HEK293 (cell line): ENCODE measurements at regions not wholly inside any gene's neighbourhood (a gene's known extent, or its start where the extent isn't known, plus 50 kb on each side); places are given as distances from the start of the nearest gene placed in this dataset.

Experiments
- CTCF ChIA-PET: fragments of 350-600 bp; formaldehyde crosslinking; extraction: SDS; loops from one replicate; lab custom pipeline; 2021; ENCODE audit warnings: antibody characterized with exemption; lab: Yijun Ruan, JAX
- POLR2A ChIA-PET: fragments of 300-600 bp; formaldehyde crosslinking; extraction: SDS; loops from one replicate; lab custom pipeline; 2020; ENCODE audit warnings: antibody characterized with exemption, inconsistent platforms; lab: Yijun Ruan, JAX
- H3K27ac ChIP-seq: fragments of 200-500 bp; sonication (Bioruptor generic); 2 replicates; pipeline ENCODE4 v1.5.1; 2014; ENCODE audit warnings: low read depth, low read length, control low read depth, inconsistent platforms; ENCODE audit errors: extremely low read depth
- H3K36me3 ChIP-seq, 2 experiments: fragments of 200-500 bp in 1 of 2; sonication (Bioruptor generic) in 1 of 2; 1 replicate in 1 of 2; 2 replicates in 1 of 2; pipeline ENCODE4 v1.5.1; 2014 to 2017; ENCODE audit warnings: inconsistent platforms in 2 of 2, low read length in 2 of 2; ENCODE audit not compliant: control insufficient read depth in 2 of 2, insufficient read depth in 1 of 2
- H3K4me1 ChIP-seq: fragments of 200-500 bp; sonication (Bioruptor generic); 2 replicates; pipeline ENCODE4 v1.5.1; 2014; ENCODE audit warnings: mild to moderate bottlenecking, low read length, inconsistent platforms; ENCODE audit not compliant: control insufficient read depth, insufficient read depth
- H3K4me3 ChIP-seq: 2 replicates; pipeline ENCODE4 v1.5.1; 2011; ENCODE audit warnings: low read depth, mild to moderate bottlenecking, control low read depth, low read length, moderate library complexity
- H3K9me3 ChIP-seq: fragments of 200-500 bp; sonication (Bioruptor generic); 2 replicates; pipeline ENCODE4 v1.5.1; 2014; ENCODE audit warnings: low read depth, low read length, inconsistent platforms; ENCODE audit not compliant: control insufficient read depth, insufficient read depth
- BCL11A ChIP-seq: fragments of 450-650 bp; formaldehyde crosslinking; IDR thresholded peaks from 2 replicates; pipeline ENCODE4 v1.5.1; 2016; ENCODE audit warnings: low read depth, missing biosample characterization, missing genetic modification characterization
- BCL6B ChIP-seq: fragments of 450-650 bp; formaldehyde crosslinking; IDR thresholded peaks from 2 replicates; pipeline ENCODE4 v1.5.1; 2017; ENCODE audit warnings: missing biosample characterization, missing genetic modification characterization
- KLF10 ChIP-seq: fragments of 450-650 bp; IDR thresholded peaks from 2 replicates; pipeline ENCODE4 v1.5.1; 2018; ENCODE audit warnings: missing biosample characterization, mild to moderate bottlenecking, missing genetic modification characterization
- SP2 ChIP-seq: fragments of 450-650 bp; formaldehyde crosslinking; IDR thresholded peaks from 2 replicates; pipeline ENCODE4 v1.5.1; 2016; ENCODE audit warnings: missing biosample characterization, missing genetic modification characterization
- SP7 ChIP-seq: fragments of 450-650 bp; formaldehyde crosslinking; IDR thresholded peaks from 2 replicates; pipeline ENCODE4 v1.5.1; 2016; ENCODE audit warnings: missing biosample characterization, missing genetic modification characterization
- TSHZ1 ChIP-seq: fragments of 450-650 bp; formaldehyde crosslinking; IDR thresholded peaks from 2 replicates; pipeline ENCODE4 v1.5.1; 2016; ENCODE audit warnings: missing biosample characterization, missing genetic modification characterization, borderline replicate concordance
- ZBTB7A ChIP-seq: fragments of 450-650 bp; formaldehyde crosslinking; IDR thresholded peaks from 2 replicates; pipeline ENCODE4 v1.5.1; 2016; ENCODE audit warnings: low read depth, missing biosample characterization, missing genetic modification characterization
- ZNF18 ChIP-seq: fragments of 450-650 bp; formaldehyde crosslinking; IDR thresholded peaks from 2 replicates; pipeline ENCODE4 v1.5.1; 2016; ENCODE audit warnings: missing biosample characterization, missing genetic modification characterization
- ZNF2 ChIP-seq: fragments of 450-650 bp; formaldehyde crosslinking; IDR thresholded peaks from 2 replicates; pipeline ENCODE4 v1.5.1; 2016; ENCODE audit warnings: missing biosample characterization, missing genetic modification characterization
- ZNF266 ChIP-seq: fragments of 450-650 bp; formaldehyde crosslinking; IDR thresholded peaks from 2 replicates; pipeline ENCODE4 v1.5.1; 2016; ENCODE audit warnings: missing biosample characterization, missing genetic modification characterization, low read depth
- ZNF354C ChIP-seq: fragments of 450-650 bp; formaldehyde crosslinking; IDR thresholded peaks from 2 replicates; pipeline ENCODE4 v1.5.1; 2016; ENCODE audit warnings: missing biosample characterization, missing genetic modification characterization, low read depth, borderline replicate concordance
- ZNF394 ChIP-seq: fragments of 450-650 bp; formaldehyde crosslinking; IDR thresholded peaks from 2 replicates; pipeline ENCODE4 v1.5.1; 2016; ENCODE audit warnings: missing biosample characterization, missing genetic modification characterization, mild to moderate bottlenecking, moderate library complexity, borderline replicate concordance
- ZNF416 ChIP-seq: fragments of 450-650 bp; formaldehyde crosslinking; IDR thresholded peaks from 2 replicates; pipeline ENCODE4 v1.5.1; 2016; ENCODE audit warnings: missing biosample characterization, missing genetic modification characterization
- ZNF473 ChIP-seq: fragments of 450-650 bp; formaldehyde crosslinking; IDR thresholded peaks from 2 replicates; pipeline ENCODE4 v1.5.1; 2017; ENCODE audit warnings: missing biosample characterization, missing genetic modification characterization
- ZNF501 ChIP-seq: fragments of 450-650 bp; formaldehyde crosslinking; IDR thresholded peaks from 2 replicates; pipeline ENCODE4 v1.5.1; 2016; ENCODE audit warnings: missing biosample characterization, missing genetic modification characterization
- ZNF580 ChIP-seq: fragments of 450-650 bp; formaldehyde crosslinking; IDR thresholded peaks from 2 replicates; pipeline ENCODE4 v1.5.1; 2016; ENCODE audit warnings: missing biosample characterization, missing genetic modification characterization
- ZNF670 ChIP-seq: fragments of 450-650 bp; formaldehyde crosslinking; IDR thresholded peaks from 2 replicates; pipeline ENCODE4 v1.5.1; 2016; ENCODE audit warnings: missing biosample characterization, missing genetic modification characterization, low read depth
- ZNF701 ChIP-seq: fragments of 450-650 bp; formaldehyde crosslinking; IDR thresholded peaks from 2 replicates; pipeline ENCODE4 v1.5.1; 2016; ENCODE audit warnings: missing biosample characterization, missing genetic modification characterization
- ZNF776 ChIP-seq: fragments of 450-650 bp; formaldehyde crosslinking; IDR thresholded peaks from 2 replicates; pipeline ENCODE4 v1.5.0; 2017; ENCODE audit warnings: missing biosample characterization, missing genetic modification characterization, borderline replicate concordance
- ZNF837 ChIP-seq: fragments of 450-650 bp; formaldehyde crosslinking; IDR thresholded peaks from 2 replicates; pipeline ENCODE4 v1.5.1; 2016; ENCODE audit warnings: missing biosample characterization, missing genetic modification characterization

GRCh38 chr18:39991696-39992265 is 1963.3 kb upstream of the PIK3C3 start:
- TF ChIP-seq KLF10, result no peak
- no peak overlapping the region for H3K4me3 ChIP-seq
- ChIA-PET POLR2A (no interaction called here), CTCF (interaction anchor here (0.6 kb wide), 1 partner anchor 466 kb away, joined by 4 read pairs; no protein-coding TSS in a partner anchor)
- H3K36me3 ChIP-seq, result no peaks in the 10 kb centered on the region
- H3K9me3 ChIP-seq, result no peaks in the 10 kb centered on the region
- H3K27ac ChIP-seq, result no peak overlapping the region
- H3K4me1 ChIP-seq, result no peaks in the 10 kb centered on the region

- CTCF ChIA-PET, result no interaction called here
- no peaks in the 10 kb centered on the region for H3K9me3 ChIP-seq
- no peak overlapping the region for H3K4me3 ChIP-seq
- H3K36me3 ChIP-seq, result no peaks in the 10 kb centered on the region
- POLR2A ChIA-PET, result no interaction called here
- no peaks in the 10 kb centered on the region for H3K4me1 ChIP-seq
- TF ChIP-seq TSHZ1 (no peak), ZNF701 (tag by site-specific recombination) (no peak)
- H3K27ac ChIP-seq, result no peak overlapping the region
Observed at GRCh38 chr18:39990540-39990939, 1964.5 kb upstream of the PIK3C3 start.

GRCh38 chr18:39976771-39977170 is 1978.3 kb upstream of the PIK3C3 start:
- Histone ChIP-seq H3K36me3 (no peaks in the 10 kb centered on the region), H3K4me3 (no peak overlapping the region), H3K9me3 (no peaks in the 10 kb centered on the region), H3K27ac (no peak overlapping the region)
- CTCF ChIA-PET, result no interaction called here
- POLR2A ChIA-PET, result no interaction called here
- no peak for TF ChIP-seq SP7 (tag by site-specific recombination)
- TF ChIP-seq ZNF266, result no peak
- no peak for TF ChIP-seq ZNF394 (tag by site-specific recombination)
- TF ChIP-seq ZNF2 (tag by site-specific recombination), result no peak
- no peak for TF ChIP-seq ZNF580 (tag by site-specific recombination)
- TF ChIP-seq SP2, result no peak
- TF ChIP-seq BCL6B (tag by site-specific recombination), result no peak
- no peak for TF ChIP-seq ZNF473 (tag by site-specific recombination)
- TF ChIP-seq ZNF354C (tag by site-specific recombination), result no peak
- TF ChIP-seq ZNF837 (tag by site-specific recombination), result no peak
- no peak for TF ChIP-seq ZNF416 (tag by site-specific recombination)
- TF ChIP-seq, all 188 proteins: peak for 0
- H3K4me1 ChIP-seq, result no peaks in the 10 kb centered on the region

- Histone ChIP-seq H3K4me1 (no peaks in the 10 kb centered on the region), H3K27ac (no peak overlapping the region), H3K9me3 (no peaks in the 10 kb centered on the region), H3K36me3 (no peaks in the 10 kb centered on the region), H3K4me3 (no peak overlapping the region)
- POLR2A ChIA-PET, result no interaction called here
- CTCF ChIA-PET, result no interaction called here
- TF ChIP-seq ZNF670, result no peak
- TF ChIP-seq ZNF776 (tag by site-specific recombination), result no peak
- no peak for TF ChIP-seq ZNF18 (tag by site-specific recombination)
- no peak for TF ChIP-seq ZBTB7A
- TF ChIP-seq BCL11A (tag by site-specific recombination), result no peak
- TF ChIP-seq ZNF501 (tag by site-specific recombination), result no peak
Observed at GRCh38 chr18:39972521-39972920, 1982.5 kb upstream of the PIK3C3 start.
